ENCODE measurements at regions not wholly inside any gene's neighbourhood (a gene's known extent, or its start where the extent isn't known, plus 50 kb on each side); places are given as distances from the start of the nearest gene placed in this dataset.

DNA sequence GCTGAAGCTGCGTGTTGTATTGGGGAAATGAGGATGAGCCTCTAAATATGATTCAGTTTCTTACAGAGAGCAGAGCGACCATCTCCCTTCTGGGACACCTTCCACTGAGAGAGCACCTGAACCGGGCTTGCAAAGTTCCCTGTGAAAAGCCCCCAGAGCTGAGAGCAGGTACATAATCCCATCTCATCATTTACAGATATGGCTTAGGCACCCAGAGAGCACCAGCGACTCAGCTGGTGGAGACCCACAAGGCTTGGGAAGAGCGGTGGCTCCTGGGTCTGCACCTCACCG is 324.3 kb upstream of the IRX4 start:
- H3K27me3 ChIP-seq (ENCODE audit: insufficient read depth, low read depth, low read length), result peaks cover 86% of the 10 kb centered on the region
- no peak for TF ChIP-seq POLR2AphosphoS5 (IDR thresholded peaks at IDR 0.05)
- TF ChIP-seq, protein P1, sequence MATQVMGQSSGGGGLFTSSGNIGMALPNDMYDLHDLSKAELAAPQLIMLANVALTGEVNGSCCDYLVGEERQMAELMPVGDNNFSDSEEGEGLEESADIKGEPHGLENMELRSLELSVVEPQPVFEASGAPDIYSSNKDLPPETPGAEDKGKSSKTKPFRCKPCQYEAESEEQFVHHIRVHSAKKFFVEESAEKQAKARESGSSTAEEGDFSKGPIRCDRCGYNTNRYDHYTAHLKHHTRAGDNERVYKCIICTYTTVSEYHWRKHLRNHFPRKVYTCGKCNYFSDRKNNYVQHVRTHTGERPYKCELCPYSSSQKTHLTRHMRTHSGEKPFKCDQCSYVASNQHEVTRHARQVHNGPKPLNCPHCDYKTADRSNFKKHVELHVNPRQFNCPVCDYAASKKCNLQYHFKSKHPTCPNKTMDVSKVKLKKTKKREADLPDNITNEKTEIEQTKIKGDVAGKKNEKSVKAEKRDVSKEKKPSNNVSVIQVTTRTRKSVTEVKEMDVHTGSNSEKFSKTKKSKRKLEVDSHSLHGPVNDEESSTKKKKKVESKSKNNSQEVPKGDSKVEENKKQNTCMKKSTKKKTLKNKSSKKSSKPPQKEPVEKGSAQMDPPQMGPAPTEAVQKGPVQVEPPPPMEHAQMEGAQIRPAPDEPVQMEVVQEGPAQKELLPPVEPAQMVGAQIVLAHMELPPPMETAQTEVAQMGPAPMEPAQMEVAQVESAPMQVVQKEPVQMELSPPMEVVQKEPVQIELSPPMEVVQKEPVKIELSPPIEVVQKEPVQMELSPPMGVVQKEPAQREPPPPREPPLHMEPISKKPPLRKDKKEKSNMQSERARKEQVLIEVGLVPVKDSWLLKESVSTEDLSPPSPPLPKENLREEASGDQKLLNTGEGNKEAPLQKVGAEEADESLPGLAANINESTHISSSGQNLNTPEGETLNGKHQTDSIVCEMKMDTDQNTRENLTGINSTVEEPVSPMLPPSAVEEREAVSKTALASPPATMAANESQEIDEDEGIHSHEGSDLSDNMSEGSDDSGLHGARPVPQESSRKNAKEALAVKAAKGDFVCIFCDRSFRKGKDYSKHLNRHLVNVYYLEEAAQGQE (IDR thresholded peaks at IDR 0.05; ENCODE audit: borderline replicate concordance), result no peak
- TF ChIP-seq RAD21 (conservative IDR thresholded peaks at IDR 0.05), result no peak
- TF ChIP-seq SMC3 (conservative IDR thresholded peaks at IDR 0.05; ENCODE audit: poor library complexity), result no peak
- TF ChIP-seq TAF1 (IDR thresholded peaks at IDR 0.05; ENCODE audit: low read depth), result no peak
- TF ChIP-seq, protein P2, sequence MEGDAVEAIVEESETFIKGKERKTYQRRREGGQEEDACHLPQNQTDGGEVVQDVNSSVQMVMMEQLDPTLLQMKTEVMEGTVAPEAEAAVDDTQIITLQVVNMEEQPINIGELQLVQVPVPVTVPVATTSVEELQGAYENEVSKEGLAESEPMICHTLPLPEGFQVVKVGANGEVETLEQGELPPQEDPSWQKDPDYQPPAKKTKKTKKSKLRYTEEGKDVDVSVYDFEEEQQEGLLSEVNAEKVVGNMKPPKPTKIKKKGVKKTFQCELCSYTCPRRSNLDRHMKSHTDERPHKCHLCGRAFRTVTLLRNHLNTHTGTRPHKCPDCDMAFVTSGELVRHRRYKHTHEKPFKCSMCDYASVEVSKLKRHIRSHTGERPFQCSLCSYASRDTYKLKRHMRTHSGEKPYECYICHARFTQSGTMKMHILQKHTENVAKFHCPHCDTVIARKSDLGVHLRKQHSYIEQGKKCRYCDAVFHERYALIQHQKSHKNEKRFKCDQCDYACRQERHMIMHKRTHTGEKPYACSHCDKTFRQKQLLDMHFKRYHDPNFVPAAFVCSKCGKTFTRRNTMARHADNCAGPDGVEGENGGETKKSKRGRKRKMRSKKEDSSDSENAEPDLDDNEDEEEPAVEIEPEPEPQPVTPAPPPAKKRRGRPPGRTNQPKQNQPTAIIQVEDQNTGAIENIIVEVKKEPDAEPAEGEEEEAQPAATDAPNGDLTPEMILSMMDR (IDR thresholded peaks at IDR 0.05; ENCODE audit: poor library complexity, severe bottlenecking), result no peak
- no peak for TF ChIP-seq MXI1 (conservative IDR thresholded peaks at IDR 0.05; ENCODE audit: poor library complexity, severe bottlenecking)
- TF ChIP-seq EP300 (conservative IDR thresholded peaks at IDR 0.05; ENCODE audit: poor library complexity, severe bottlenecking), result no peak
- no peak for TF ChIP-seq EZH2 (IDR thresholded peaks at IDR 0.05; ENCODE audit: borderline replicate concordance, insufficient read depth, low read length, poor library complexity, severe bottlenecking)
- H3K36me3 ChIP-seq (ENCODE audit: insufficient read depth, low read length), result no peaks in the 10 kb centered on the region
- no peaks in the 10 kb centered on the region for H4K20me1 ChIP-seq (ENCODE audit: insufficient read depth)
- H3K9me2 ChIP-seq (ENCODE audit: insufficient read depth, low read length), result no peaks in the 10 kb centered on the region
- H3F3A ChIP-seq (ENCODE audit: insufficient read depth, low read length, poor library complexity, severe bottlenecking), result no peaks in the 10 kb centered on the region
- no peak overlapping the region for H3K9ac ChIP-seq (ENCODE audit: low read length)
- no peak overlapping the region for H3K4me2 ChIP-seq (ENCODE audit: low read length)
- H3K27ac ChIP-seq (ENCODE audit: low read length), result no peak overlapping the region
- H2AFZ ChIP-seq (ENCODE audit: low read depth, low read length), result no peak overlapping the region
- H3K9me3 ChIP-seq (ENCODE audit: low read length), result no peaks in the 10 kb centered on the region
- H3K4me3 ChIP-seq (ENCODE audit: low read length), result no peak overlapping the region
- H3K79me2 ChIP-seq (replicated peaks; ENCODE audit: insufficient read depth, low read length), result no peaks in the 10 kb centered on the region

DNA sequence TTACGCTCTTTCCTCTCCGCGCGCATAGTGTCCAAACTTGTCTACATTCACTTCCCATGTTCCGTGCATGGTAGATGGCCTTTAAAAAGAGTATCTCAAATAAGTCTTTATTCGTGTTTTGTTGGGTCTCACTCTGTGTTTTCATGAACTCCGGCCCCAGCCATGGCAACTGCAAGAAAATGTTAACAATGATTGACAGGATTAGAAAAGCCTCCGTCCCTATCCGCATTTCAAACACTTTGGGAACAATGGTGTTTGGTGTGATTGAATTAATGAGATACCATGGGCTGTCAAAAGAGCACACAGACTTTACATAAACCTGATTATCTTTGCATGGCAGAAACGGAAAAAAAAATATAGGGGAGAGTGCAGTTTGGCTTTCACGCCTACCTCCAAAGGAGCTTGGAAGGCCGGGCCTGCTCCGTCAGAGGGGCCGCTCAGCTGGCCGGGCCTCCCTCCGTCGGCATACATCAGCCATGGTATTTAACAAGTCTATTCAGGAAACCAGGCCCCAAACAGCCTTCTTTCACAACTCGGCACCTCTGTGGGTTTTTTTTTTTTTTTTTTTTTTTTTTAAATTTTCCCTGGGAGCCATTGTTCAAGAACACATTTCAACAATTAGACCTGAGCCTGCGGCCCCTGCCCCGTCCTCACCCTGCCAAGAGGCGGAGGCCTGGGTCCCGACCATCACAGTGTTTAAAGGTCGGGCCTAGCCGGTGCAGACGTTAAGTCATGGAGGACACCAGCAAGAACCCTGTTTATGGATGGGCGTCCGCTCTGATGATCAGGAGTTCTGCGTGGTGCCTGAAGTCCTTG is 323.8 kb upstream of the IRX4 start:
- Histone ChIP-seq H3K4me2 (ENCODE audit: low read length) (no peak overlapping the region), H3K9me2 (ENCODE audit: insufficient read depth, low read length) (no peaks in the 10 kb centered on the region), H3K79me2 (replicated peaks; ENCODE audit: insufficient read depth, low read length) (no peaks in the 10 kb centered on the region), H3K27me3 (ENCODE audit: insufficient read depth, low read depth, low read length) (peaks cover 85% of the 10 kb centered on the region), H3K27ac (ENCODE audit: low read length) (no peak overlapping the region), H3K9me3 (ENCODE audit: low read length) (no peaks in the 10 kb centered on the region), H3F3A (ENCODE audit: insufficient read depth, low read length, poor library complexity, severe bottlenecking) (no peaks in the 10 kb centered on the region), H3K4me3 (ENCODE audit: low read length) (no peak overlapping the region), H3K9ac (ENCODE audit: low read length) (no peak overlapping the region), H3K36me3 (ENCODE audit: insufficient read depth, low read length) (no peaks in the 10 kb centered on the region), H2AFZ (ENCODE audit: low read depth, low read length) (no peak overlapping the region), H4K20me1 (ENCODE audit: insufficient read depth) (no peaks in the 10 kb centered on the region)
- TF ChIP-seq MXI1 (conservative IDR thresholded peaks at IDR 0.05; ENCODE audit: poor library complexity, severe bottlenecking), result no peak
- TF ChIP-seq POLR2AphosphoS5 (IDR thresholded peaks at IDR 0.05), result no peak
- no peak for TF ChIP-seq TAF1 (IDR thresholded peaks at IDR 0.05; ENCODE audit: low read depth)
- no peak for TF ChIP-seq EZH2 (IDR thresholded peaks at IDR 0.05; ENCODE audit: borderline replicate concordance, insufficient read depth, low read length, poor library complexity, severe bottlenecking)
- TF ChIP-seq, protein P1 (IDR thresholded peaks at IDR 0.05; ENCODE audit: borderline replicate concordance), result no peak
- TF ChIP-seq RAD21 (conservative IDR thresholded peaks at IDR 0.05), result no peak
- TF ChIP-seq, protein P2 (IDR thresholded peaks at IDR 0.05; ENCODE audit: poor library complexity, severe bottlenecking), result no peak
- TF ChIP-seq EP300 (conservative IDR thresholded peaks at IDR 0.05; ENCODE audit: poor library complexity, severe bottlenecking), result no peak
- no peak for TF ChIP-seq SMC3 (conservative IDR thresholded peaks at IDR 0.05; ENCODE audit: poor library complexity)

Measured in neural cell (in vitro differentiated cells).